PC-9 (cell line): ENCODE measurements at regions not wholly inside any gene's neighbourhood (a gene's known extent, or its start where the extent isn't known, plus 50 kb on each side); places are given as distances from the start of the nearest gene placed in this dataset.

Experiments
- EZH2 ChIP-seq: fragments of 200-600 bp; sonication (generic); IDR thresholded peaks from 2 replicates; pipeline ENCODE4 v1.8.0; 2017; ENCODE audit warnings: antibody characterized with exemption, low read depth
- TF ChIP-seq, protein P1 (sequence below): fragments of 200-600 bp; sonication (generic); conservative IDR thresholded peaks from 2 replicates; pipeline ENCODE4 v1.6.1; 2017; ENCODE audit warnings: mixed run types, antibody characterized with exemption, mild to moderate bottlenecking, moderate library complexity

DNA sequence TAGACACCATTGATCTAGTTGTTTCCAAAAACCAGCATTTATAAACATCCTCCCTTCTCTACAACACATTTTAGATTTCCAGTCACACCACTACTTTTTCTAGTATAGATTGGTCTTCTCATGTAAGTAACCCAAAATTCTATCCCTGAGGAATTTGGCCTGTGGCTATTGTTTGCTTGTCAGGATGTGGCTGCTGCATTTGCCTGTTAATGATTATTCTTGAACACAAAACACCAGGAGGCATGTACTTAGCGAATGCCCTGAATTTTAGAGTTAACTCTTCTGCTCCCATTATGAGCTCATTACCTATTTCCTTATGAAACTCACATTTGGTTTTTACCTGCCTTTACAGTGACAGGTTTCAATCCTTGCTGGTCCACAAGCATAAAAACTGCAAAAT lies 102.0 kb upstream of the FSTL5 start:
- TF ChIP-seq EZH2, result no peak
- TF ChIP-seq, protein P1, sequence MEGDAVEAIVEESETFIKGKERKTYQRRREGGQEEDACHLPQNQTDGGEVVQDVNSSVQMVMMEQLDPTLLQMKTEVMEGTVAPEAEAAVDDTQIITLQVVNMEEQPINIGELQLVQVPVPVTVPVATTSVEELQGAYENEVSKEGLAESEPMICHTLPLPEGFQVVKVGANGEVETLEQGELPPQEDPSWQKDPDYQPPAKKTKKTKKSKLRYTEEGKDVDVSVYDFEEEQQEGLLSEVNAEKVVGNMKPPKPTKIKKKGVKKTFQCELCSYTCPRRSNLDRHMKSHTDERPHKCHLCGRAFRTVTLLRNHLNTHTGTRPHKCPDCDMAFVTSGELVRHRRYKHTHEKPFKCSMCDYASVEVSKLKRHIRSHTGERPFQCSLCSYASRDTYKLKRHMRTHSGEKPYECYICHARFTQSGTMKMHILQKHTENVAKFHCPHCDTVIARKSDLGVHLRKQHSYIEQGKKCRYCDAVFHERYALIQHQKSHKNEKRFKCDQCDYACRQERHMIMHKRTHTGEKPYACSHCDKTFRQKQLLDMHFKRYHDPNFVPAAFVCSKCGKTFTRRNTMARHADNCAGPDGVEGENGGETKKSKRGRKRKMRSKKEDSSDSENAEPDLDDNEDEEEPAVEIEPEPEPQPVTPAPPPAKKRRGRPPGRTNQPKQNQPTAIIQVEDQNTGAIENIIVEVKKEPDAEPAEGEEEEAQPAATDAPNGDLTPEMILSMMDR, result no peak
